GM21825 (cell line): ENCODE measurements at regions not wholly inside any gene's neighbourhood (a gene's known extent, or its start where the extent isn't known, plus 50 kb on each side); places are given as distances from the start of the nearest gene placed in this dataset.
A peak's percentile ranks its signal among the peaks of the same experiment; 100 is the strongest.

Experiments
- ATAC-seq: cut with Tn5 transposase; IDR thresholded peaks from one replicate; pipeline ENCODE4 v1.9.1; 2021; ENCODE audit warnings: mild to moderate bottlenecking, moderate library complexity; ENCODE audit not compliant: unreplicated experiment

DNA sequence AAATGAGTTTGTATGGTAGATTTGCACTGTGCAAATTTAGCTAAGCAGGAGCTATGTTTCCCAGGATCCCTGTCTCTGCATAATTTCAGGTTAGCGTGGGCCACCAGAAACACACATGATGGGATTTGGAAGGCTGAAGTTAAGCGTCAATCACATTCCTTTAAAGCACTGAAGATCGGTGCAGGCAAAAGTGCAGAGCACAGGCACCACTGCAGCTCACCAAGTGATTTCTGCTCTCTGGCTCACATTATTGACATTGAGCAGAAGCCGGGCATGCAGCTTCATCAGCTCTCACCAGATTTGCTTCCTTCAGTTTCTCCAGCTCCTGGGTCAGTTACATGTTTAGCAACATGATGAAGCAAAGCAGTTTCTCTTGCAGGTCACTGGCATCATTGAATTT, 256.4 kb upstream of the TGFBR2 start:
- no peak for ATAC-seq

DNA sequence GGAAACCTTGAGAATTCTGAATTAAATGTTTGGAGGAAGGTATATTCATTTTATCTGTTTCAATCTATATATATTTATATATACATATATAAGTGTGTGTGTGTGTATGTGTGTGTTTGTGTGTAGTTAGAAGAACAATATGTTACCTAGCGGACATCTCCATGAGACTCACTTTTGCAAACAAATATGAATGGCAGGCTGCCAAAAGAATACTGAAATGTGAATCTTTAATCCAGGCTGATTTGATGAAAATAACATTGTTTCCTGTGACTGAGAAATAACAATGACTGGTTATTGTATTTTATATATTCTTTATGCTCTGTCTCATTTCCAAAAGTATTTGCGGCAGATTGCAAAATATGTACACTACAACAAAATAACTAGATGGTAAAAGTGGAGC, 255.5 kb upstream of the TGFBR2 start:
- ATAC-seq = no peak

DNA sequence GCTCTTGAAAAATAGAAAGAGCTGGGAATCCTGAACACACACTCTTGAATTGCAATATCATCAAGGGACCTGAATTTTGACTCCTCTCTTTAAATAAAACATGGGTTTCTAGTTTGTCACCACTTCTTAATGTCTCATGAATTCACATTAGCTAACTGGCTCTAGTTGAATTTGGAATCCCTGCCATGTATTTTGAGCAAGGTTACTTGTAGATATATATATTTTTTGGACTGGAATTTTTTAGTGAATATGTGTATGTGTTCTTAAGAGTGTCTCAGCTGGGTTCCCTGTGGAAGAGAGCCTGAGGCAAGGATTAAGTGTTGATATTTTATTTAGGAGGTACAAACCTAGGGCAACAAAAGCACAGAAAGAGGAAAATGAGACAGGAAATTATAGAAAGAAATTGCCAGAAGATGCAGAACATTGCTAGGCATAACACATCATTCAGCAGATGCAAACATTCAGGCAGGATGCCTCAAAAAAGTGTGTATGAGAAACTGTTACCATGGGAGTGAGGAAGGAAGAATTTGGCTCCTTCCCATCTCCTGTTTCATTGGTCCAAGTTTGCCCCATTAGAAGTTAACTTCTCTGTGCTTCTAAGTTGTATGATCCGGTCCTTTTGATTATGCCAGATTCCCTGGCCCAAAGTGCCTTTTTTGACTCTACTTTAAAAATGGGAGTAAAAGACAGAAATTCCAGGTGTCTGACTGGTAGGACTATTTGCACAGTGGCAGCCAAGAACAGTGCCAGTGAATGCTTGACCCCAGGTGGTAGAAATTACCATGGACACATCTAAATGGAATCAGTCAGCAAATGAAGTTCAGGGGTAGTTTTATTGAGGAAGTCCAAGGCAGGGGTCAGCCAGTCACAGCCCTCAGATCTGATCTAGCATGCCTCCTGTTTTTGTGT, 253.7 kb upstream of the TGFBR2 start:
- no peak for ATAC-seq

DNA sequence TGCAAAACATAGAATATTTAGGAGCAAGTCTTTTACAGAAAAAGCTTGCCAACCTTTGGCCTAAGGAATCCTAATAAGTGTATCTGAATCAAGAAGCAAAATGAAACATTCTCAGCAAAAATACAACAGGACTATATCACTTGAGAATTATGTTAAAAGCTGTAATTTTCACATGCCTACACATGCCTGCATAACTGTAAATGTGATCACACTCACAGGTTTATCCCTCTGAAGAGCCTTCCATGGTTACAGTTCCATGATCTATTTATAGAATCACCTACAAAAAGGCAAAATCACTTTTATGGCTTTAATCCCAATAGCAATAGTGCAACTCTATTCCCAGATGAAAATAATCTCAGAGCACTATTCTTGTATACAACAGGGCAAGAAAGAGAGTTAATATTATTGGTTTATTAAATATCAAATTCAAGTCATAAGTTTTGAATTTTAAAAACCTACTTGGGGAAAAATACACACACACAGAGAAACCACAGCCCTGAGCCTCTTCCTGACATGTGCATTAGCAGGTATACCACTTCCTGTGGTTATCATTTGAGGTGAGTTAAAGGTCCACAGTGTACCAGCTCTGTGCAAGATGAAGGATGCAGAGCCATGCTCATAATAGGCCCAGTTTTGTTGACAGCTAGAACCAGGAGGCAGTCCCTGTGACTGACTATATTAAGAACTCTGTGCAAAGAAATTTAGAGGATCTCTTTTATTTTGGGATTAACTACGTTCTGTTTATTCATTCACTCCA, 252.5 kb upstream of the TGFBR2 start:
- peak; percentile 96 for ATAC-seq

DNA sequence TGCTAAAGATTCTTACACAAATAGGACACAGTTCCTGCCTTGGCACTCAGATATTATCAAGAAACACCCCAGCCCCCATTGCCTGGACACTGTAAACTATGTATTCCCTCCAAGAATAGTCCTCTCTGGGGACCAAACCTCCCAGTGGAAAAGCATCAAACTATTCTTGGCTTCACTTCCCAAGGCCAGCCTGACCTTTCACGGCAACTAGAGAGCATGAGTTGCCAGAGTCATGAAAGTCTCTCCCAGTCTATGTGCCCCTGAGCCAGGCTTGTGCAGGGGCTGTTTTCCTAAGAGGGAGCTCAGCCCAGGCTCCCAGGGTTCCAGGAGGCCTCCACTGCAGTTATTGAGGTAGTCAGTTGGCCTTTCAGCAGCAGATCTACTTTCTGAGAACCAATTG, 251.9 kb upstream of the TGFBR2 start:
- ATAC-seq = no peak

DNA sequence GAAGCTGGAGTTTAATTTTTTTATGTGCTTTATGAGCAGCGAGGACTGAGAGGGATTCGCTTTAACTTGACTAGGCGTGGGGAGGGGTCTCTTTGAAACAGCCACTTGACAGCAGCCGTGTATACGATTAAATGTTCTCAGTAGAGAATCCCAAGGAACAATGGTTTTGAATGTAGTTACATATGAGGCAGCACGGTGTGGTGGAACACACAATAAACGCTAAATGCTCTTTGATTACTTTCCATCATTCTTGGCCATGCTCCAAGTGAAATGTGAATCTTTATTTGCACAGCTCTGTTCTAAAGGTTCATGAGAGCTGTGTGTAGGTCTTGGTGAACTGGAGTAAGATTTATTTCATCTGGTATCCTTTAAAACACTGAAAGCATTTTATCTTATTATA, 251.4 kb upstream of the TGFBR2 start:
- ATAC-seq = no peak

DNA sequence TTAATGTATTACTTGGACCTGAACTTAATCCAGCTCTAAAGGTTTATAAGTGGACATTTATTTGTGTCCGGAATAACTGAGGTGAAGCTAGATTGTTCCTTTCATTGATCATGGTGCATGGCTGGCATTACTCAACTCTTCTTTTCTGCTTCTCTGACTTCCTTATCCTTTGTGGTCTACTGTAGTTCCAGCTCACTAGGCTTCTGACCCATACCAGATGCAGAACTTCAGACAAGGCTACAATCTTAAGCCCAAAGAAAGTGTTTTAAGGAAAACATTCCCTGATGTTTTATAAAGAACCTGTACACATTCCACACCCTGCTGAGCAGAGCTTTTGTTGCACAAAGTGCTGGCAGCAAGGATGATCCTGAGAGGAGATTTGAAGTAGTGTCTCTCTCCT, 250.8 kb upstream of the TGFBR2 start:
- no peak for ATAC-seq

DNA sequence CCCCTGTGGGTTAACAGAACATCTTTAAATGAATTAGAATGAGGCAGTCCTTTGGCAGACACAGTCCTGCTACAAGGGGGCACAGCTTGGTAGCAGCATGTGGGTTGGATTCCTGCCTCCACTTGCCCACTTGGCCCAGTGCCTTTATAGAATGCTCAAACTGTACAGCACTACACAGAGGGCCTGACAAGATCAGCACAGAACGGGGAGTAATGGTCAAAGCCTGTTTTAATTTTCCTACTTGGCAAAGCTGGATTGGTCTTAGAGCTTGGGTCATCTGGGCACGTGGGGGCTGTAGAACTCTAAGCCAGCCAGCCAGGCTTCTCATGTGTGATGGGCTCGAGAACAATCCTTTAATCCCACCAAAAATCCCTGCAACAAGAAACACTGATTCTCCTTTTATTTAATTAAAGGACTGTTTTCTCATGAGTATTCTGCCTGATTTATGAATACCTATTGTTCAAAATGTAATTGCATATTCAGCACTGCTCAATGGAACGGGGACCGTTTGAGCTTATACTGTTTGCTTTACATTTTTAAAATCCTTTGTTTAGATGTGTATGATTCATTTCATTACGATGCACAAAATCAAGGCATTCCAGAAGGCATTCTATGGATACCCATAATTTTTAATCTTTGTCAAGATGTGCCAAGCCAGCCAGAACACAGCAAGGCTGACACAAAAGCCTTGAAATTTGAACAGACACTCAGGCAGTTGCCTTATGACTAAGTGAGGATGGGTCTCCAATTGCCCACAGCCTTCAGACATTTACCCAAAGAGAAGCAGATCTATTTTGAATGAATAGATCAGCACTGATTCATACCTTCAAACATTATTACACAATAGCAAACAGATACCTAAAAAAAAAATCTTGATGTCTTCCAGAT, 249.3 kb upstream of the TGFBR2 start:
- no peak for ATAC-seq

DNA sequence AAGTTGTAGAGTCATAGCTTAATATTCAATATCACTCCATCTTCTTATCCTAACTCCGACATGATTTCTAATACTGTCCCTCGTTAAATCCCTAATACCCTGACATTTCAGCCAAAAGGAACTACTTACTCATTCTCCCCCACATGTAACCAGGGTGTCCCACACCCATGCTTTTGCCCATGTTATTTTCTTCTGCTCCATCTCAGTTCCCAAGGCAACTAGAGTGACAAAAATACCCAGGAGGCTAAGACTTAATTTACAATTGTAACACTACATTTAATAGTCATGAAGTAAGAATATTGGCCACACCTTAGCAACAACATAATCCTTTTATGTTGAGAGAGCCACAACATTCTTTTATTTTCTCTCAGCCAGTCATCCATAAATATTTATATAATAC, 248.5 kb upstream of the TGFBR2 start:
- no peak for ATAC-seq

DNA sequence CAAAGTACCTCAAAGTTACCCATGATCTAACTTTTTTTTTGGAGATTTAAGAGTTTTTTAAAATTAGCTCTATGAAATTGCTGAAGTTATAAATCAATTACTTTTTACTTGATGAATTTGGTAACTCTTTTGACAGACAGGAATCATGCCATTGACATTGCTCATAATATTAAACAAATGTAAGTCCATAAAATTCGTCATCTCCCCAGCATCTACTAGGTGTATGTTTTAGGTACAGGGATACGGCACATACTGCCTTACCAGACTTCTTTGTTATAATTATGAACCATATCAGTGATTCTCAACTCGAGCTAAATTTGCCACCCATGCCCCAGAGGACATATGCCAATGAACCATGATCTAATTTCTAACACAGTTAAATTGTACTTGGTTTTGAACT, 247.5 kb upstream of the TGFBR2 start:
- no peak for ATAC-seq

DNA sequence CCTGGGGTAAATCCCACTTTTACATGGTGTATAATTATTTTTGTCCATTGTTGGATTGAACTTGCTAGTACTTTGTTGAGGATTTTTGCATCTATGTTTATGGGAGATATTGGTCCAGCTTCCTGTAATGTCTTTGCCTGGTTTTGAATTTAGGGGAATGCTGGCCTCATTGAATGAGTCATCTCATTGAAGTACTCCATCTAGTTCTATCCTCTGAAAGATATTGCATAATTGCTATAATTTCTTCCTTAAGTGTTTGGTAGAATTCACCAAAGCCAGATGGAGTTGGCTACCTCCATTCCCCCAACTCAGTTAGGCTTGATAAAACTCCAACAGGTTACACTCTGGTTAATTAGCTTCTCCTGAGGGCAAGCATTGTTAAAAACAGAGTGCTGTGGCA, 237.4 kb upstream of the TGFBR2 start:
- ATAC-seq = no peak

DNA sequence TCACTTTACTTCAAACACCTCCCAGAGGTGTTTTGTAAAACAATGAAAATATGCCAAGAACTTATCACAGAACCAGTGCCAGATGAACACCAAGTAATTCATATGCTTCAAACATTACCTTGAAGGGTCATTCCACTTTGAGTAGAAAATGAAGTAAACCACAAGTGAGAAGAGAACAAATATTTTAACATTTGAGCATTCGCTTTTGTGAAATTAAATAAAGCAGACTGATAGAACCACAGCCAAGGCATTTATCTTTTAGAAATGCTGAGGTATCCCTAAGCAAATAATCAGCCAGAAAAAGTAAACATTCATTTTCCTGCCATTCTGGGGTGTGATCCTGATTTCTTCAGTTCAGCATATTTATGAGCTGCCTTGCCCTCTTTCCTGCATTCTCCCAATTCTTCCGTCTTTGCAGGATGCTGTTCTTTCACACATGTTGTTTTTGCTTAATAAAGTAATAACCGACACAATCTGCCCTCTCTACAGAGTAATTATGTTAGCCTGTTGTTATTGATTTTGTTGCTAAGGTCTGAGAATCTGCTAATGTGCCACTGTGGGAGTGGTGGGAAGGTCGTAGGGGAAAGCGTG, 235.6 kb upstream of the TGFBR2 start:
- no peak for ATAC-seq

DNA sequence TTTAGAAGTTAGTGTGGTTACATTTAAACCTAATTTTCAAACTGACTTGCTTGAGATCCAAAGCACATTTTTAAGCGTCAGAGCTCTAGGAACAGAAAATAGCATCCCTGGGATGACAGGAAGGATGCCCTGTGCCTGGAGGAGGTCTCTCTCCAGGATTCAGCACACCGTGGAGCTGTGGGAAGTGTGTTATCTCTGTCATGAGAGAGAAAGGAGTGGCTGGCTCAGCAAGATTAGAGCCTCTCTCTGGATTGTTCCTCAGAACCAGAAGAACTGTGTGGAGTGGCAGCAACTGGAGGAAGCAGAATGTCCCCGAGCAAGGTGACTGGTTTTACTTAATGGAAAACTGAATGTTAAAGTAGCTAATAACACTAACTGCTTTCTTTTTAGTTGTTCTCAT, 233.6 kb upstream of the TGFBR2 start:
- no peak for ATAC-seq

DNA sequence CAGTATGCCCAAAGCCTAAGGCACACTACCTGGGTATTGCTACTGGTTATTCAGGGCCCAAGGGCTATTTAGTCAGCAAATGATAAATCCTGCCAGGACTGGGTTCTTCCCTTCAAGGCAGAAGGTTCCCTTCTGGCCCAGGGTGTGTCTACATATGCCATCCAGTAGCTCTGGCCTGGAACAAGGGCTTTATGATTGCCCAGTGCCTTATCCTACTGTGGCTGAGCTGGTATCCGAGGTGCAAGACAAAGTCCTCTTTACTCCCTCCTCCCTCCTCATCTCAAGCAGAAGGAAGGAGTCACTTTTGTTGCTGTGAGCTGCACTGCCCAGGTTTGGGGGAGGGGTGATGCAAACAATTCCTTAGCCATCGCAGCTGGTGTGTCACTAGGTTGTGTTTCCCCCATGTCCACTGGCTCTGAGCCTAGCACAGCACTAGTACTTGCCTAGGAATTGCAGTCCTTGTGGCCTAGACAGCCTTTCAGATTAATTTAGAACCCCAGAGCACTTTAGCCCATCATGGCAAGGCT, 221.8 kb upstream of the TGFBR2 start:
- ATAC-seq = no peak

DNA sequence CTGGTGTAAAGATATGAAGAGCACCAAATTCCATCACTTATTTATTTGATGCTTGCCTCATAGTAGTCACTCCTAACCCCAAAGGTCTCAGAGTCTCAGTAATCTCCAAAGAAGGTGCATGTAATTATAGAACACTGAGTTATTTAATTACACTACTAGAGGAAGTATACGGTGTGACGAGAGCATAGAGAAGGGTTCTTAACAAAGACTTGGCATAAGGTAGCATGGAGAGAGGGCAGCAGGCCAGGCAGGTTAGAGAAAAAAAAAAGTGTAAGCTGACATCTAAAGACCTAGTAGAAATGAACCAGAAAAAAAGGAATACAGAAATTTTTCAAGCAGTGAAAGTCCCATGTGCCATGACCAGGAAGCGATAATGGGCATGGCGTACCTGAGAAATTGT, 213.3 kb upstream of the TGFBR2 start:
- no peak for ATAC-seq

DNA sequence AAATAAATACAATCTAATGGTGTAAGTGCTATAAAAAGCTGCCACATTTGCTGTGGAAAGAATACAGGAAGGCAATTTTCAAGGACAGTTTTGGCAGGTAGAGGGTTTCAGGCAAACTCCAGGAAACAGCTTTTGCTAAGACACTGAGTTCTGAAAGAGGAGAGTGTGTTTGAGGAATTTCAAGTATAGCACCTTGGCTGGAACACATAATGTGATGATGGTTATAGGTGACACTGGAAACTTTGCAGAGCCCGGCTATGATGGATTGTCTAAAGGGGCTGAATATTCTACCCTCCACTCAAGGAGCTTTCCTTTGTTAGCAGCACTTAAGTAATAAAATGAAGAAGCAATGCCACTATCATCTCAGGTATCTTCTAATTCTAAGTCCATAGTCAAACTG, 209.4 kb upstream of the TGFBR2 start:
- no peak for ATAC-seq

DNA sequence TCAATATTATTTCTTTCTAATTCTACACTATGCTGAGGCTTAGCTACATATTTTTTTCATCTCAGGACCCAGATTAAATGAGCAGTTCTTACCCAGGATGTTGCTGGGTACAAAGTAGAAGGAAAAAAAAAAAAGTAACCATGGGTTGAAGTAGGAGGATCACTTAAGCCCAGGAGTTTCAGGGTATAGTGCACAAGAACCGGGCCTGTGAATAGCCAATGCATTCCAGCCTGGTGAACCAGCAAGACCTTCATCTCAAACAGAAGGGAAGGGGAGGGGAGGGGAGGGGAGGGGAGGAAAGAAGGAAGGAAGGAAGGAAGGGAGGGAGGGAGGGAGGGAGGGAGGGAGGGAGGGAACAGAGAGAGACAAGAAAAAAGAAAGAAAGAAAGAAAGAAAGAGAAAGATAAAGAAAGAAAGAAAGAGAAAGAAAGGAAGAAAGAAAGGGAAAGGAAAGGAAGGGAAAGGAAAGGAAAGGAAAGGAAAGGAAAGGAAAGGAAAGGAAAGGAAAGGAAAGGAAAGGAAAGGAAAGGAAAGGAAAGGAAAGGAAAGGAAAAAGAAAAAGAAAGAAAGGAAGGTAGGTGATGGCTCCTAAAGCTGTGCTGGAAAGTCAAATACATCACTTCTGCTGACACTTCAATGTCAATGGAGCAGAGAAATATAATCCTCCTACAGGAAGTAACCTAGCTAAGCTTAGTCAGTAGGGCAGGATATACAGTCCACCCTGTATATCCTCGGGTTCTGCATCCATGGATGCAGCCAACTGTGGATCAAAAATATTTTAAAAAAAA, 206.8 kb upstream of the TGFBR2 start:
- no peak for ATAC-seq

DNA sequence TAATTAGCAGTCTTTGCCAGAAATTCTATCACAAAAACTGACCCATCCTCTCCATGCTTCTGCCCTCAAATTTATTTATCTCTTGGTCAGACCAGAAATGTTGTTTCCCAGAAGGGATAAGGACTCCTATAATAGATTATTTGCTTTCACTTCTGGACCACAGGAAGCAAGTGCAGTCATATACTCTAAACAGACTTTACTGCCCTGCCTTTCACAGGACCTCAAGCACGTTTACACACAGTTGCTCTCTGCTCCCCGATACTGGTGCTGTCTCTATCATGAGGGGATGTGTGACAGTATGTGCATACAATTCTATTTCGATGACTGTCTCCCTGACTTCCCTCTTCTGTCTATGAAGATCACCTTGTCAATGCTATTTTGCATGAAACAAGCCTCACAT, 205.5 kb upstream of the TGFBR2 start:
- no peak for ATAC-seq

DNA sequence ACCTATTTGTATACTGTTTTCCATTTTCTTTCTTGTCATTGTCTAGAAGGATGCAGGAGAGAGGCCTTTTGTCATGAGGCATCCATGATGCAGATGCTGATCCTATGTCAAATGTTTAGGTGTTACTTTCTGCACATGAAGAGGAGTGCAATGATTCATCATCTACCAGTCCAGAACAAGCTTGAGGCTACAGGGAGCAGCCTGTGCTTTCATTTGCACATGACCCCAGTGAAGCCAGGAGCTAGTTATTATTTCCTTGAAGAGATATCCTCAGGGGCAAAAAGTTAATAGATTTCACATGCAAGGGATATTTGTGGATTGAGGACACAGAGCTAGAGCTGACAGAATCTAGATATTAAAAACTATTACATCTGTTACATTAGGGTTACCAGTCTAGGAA, 204.4 kb upstream of the TGFBR2 start:
- no peak for ATAC-seq

DNA sequence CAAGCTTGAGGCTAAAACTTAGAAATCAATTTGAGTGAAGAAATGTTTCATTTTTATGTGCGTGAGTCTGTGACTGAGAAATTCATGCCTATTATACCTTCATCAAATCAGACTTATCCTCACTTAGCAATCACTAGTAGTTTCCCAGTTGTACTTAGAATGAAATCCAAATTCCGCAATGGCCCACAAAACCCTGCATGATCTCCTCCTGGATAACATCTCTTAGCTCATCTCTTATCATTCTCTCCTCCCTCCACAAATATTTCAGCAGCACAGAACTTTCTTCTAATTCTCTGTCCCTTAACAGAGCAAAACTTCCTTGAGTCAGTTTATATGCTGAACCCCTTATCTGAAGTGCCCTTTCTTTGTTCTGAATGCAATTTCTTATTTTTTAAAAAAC, 198.8 kb upstream of the TGFBR2 start:
- ATAC-seq = no peak
